Peyer's patch (tissue), 4 donors: ENCODE measurements at regions not wholly inside any gene's neighbourhood (a gene's known extent, or its start where the extent isn't known, plus 50 kb on each side); places are given as distances from the start of the nearest gene placed in this dataset.

Experiments
- DNase-seq, 3 donors: peaks; one replicate each; pipeline ENCODE4 v3.0.0-alpha.2; 2017 to 2019
- H3K27ac ChIP-seq, 4 donors: fragments of 200-600 bp; sonication (generic); one replicate each; pipeline ENCODE4 v1.5.1; 2016 to 2019
- H3K27me3 ChIP-seq, 2 donors: fragments of 200-600 bp; sonication (generic); one replicate each; pipeline ENCODE4 v1.5.1; 2019
- H3K36me3 ChIP-seq, 3 donors: fragments of 200-600 bp; sonication (generic); one replicate each; pipeline ENCODE4 v1.5.1; 2016 to 2019
- H3K4me1 ChIP-seq, 4 donors: fragments of 200-600 bp; sonication (generic); one replicate each; pipeline ENCODE4 v1.5.1; 2016 to 2019
- H3K4me3 ChIP-seq, 4 donors: fragments of 200-600 bp; sonication (generic); 1 replicate in 3 of 4; 2 replicates in 1 of 4; pipeline ENCODE4 v1.5.1; 2016 to 2019; ENCODE audit warnings: mild to moderate bottlenecking in 1 of 4
- H3K9me3 ChIP-seq, 4 donors: fragments of 200-600 bp; sonication (generic); one replicate each; pipeline ENCODE4 v1.5.1; 2016 to 2019; ENCODE audit warnings: mild to moderate bottlenecking in 1 of 4
- POLR2A ChIP-seq, 2 donors: fragments of 450-650 bp; IDR thresholded peaks; one replicate each; pipeline ENCODE4 v1.5.1; 2017; ENCODE audit warnings: antibody characterized with exemption in 2 of 2, mild to moderate bottlenecking in 2 of 2, moderate library complexity in 2 of 2
- TF ChIP-seq, protein P1 (sequence below), 6 experiments: fragments of 450-650 bp in 4 of 6; fragments of 200-600 bp in 2 of 6; sonication (generic) in 1 of 6; IDR thresholded peaks; one replicate each; pipeline ENCODE4 v1.5.1; 2017 to 2019; ENCODE audit warnings: antibody characterized with exemption in 6 of 6, mild to moderate bottlenecking in 3 of 6, moderate library complexity in 1 of 6

DNA sequence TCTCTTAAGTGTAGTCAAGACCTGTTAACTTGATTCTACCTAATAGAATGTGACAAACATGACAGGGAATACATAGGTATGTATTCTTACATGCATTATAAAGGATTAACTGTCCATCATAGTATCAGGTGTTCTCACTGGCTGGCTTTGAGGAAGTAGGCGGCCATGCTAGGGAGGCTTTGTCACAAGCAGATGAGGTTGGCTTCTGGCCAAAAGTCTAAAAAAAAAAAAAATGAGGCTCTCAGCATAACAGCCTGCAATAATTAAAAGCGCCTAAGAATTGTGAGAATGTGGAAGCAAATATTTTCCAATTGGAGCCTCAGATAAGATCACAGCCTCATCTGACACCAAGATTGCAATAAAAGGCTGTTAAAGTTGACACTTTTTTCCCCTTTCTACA is 1256.8 kb upstream of the SORCS1 start:
- H3K27ac ChIP-seq, result no peak overlapping the region
- TF ChIP-seq POLR2A (IDR thresholded peaks at IDR 0.05), result no peak
- TF ChIP-seq, protein P1, sequence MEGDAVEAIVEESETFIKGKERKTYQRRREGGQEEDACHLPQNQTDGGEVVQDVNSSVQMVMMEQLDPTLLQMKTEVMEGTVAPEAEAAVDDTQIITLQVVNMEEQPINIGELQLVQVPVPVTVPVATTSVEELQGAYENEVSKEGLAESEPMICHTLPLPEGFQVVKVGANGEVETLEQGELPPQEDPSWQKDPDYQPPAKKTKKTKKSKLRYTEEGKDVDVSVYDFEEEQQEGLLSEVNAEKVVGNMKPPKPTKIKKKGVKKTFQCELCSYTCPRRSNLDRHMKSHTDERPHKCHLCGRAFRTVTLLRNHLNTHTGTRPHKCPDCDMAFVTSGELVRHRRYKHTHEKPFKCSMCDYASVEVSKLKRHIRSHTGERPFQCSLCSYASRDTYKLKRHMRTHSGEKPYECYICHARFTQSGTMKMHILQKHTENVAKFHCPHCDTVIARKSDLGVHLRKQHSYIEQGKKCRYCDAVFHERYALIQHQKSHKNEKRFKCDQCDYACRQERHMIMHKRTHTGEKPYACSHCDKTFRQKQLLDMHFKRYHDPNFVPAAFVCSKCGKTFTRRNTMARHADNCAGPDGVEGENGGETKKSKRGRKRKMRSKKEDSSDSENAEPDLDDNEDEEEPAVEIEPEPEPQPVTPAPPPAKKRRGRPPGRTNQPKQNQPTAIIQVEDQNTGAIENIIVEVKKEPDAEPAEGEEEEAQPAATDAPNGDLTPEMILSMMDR (IDR thresholded peaks at IDR 0.05), result no peak
- no peaks in the 10 kb centered on the region for H3K9me3 ChIP-seq
- DNase-seq, result no peak
- no peaks in the 10 kb centered on the region for H3K27me3 ChIP-seq
- H3K36me3 ChIP-seq, result no peaks in the 10 kb centered on the region
- no peak overlapping the region for H3K4me3 ChIP-seq
- no peaks in the 10 kb centered on the region for H3K4me1 ChIP-seq

DNA sequence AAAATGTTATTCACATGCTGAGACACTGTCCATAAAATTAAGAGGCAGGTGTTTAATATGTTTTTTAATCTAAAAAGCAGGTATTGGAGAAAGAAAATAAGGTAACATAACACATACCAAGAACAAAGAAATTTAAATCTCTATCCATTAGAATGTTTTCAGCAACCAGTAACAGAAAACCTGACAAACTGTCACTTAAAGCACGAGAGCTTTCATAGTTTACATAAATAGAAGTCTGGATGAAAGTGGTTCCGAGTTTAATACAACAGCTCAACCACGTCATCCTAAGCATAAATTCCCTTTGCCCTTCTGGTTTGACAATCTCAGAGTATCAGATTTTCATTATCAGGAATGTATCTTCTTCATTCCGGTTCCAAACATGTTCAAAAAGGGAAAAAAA is 1249.4 kb upstream of the SORCS1 start:
- TF ChIP-seq, protein P1 (IDR thresholded peaks at IDR 0.05), result no peak
- TF ChIP-seq POLR2A (IDR thresholded peaks at IDR 0.05), result no peak
- Histone ChIP-seq H3K4me3 (no peak overlapping the region), H3K27me3 (no peaks in the 10 kb centered on the region), H3K27ac (no peak overlapping the region), H3K9me3 (no peaks in the 10 kb centered on the region), H3K4me1 (no peaks in the 10 kb centered on the region), H3K36me3 (no peaks in the 10 kb centered on the region)
- DNase-seq, result no peak

DNA sequence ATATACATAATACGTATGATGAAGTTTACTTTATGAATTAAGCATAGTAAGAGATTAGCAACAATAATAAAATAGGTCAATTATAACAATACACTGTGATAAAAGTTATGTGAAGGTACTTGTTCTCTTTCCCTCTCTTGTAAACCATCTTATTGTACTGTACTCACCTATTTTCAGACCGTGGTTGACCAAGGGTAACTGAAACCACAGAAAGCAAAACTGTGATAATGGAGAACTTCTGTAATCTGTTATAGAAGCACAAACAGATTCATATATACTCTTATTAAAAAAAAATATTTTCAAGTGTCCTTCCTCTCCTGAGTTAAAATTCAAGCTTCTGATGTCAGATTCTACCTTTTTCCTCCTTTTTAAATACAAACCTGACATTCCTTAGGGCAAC is 1247.8 kb upstream of the SORCS1 start:
- H3K9me3 ChIP-seq, result no peaks in the 10 kb centered on the region
- no peaks in the 10 kb centered on the region for H3K27me3 ChIP-seq

DNA sequence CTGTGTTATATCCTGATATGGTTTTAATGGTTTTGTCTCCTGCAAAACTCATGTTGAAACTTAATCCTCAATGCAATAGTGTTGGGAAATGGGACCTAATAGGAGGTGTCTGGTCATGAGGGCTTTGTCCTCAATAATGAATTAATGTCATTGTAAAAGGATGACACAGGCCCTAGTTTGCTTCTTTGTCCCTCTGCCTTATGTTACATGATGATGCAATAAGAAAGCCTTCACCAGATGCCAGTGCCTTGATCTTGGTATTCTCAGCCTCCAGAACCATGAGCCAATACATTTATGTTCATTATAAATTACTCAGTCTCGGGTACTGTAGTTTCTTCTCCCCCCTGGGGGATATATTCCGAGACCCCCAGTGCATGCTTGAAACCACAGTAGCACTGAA is 1247.4 kb upstream of the SORCS1 start:
- Histone ChIP-seq H3K36me3 (no peaks in the 10 kb centered on the region), H3K4me1 (no peaks in the 10 kb centered on the region), H3K4me3 (no peak overlapping the region), H3K9me3 (no peaks in the 10 kb centered on the region), H3K27me3 (no peaks in the 10 kb centered on the region), H3K27ac (no peak overlapping the region)
- DNase-seq, result no peak
- no peak for TF ChIP-seq POLR2A (IDR thresholded peaks at IDR 0.05)
- TF ChIP-seq, protein P1 (IDR thresholded peaks at IDR 0.05), result no peak

More for the DNA sequence above, 1247.8 kb upstream of the SORCS1 start:
- no peak for DNase-seq
- H3K4me3 ChIP-seq, result no peak overlapping the region
- H3K36me3 ChIP-seq, result no peaks in the 10 kb centered on the region
- no peak overlapping the region for H3K27ac ChIP-seq
- TF ChIP-seq, protein P1 (IDR thresholded peaks at IDR 0.05), result no peak
- no peak for TF ChIP-seq POLR2A (IDR thresholded peaks at IDR 0.05)
- no peaks in the 10 kb centered on the region for H3K4me1 ChIP-seq

DNA sequence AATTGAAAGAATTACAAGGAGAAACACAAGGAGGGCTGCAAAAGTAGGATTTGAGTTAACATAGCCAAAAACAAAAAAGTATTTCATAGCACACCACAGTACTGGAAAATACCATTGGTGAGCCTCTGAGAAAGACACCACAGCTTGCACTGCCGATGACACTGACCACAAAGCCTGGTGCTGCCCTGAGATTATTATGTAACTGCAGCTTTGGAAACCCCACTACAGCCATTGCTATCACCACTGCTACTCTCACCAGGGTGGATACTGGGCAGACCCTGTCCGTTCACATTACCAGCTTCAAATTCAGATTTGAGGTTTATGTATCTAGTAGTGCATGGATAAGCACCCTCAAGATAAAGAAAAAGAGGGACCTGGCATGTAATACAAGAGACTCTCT is 1246.7 kb upstream of the SORCS1 start:
- no peaks in the 10 kb centered on the region for H3K4me1 ChIP-seq
- no peak overlapping the region for H3K27ac ChIP-seq
- no peaks in the 10 kb centered on the region for H3K36me3 ChIP-seq
- no peaks in the 10 kb centered on the region for H3K27me3 ChIP-seq
- TF ChIP-seq, protein P1 (IDR thresholded peaks at IDR 0.05), result no peak
- TF ChIP-seq POLR2A (IDR thresholded peaks at IDR 0.05), result no peak
- H3K9me3 ChIP-seq, result no peaks in the 10 kb centered on the region
- no peak overlapping the region for H3K4me3 ChIP-seq
- no peak for DNase-seq

DNA sequence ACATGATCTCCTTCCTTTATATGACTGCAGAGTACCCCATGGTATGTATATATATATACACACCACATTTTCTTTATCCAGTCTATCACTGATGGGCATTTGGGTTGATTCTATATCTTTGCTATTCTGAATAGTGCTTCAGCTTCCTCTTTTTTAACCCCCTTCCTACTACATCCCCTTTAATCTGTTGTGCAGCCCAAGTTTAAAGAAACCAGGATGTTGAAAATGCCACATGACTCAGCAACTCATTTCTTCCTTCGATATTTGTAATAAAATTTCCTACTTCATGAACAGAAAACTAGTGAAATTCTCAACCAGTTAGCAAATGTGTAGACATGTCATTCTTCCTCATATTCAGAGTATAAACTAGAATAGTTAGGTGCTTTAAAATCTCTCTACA is 1245.7 kb upstream of the SORCS1 start:
- no peak overlapping the region for H3K27ac ChIP-seq
- no peak for DNase-seq
- TF ChIP-seq, protein P1 (IDR thresholded peaks at IDR 0.05), result no peak
- no peak for TF ChIP-seq POLR2A (IDR thresholded peaks at IDR 0.05)
- no peaks in the 10 kb centered on the region for H3K27me3 ChIP-seq
- no peaks in the 10 kb centered on the region for H3K9me3 ChIP-seq
- H3K4me3 ChIP-seq, result no peak overlapping the region
- H3K4me1 ChIP-seq, result no peaks in the 10 kb centered on the region
- H3K36me3 ChIP-seq, result no peaks in the 10 kb centered on the region
